ENCODE measurements at regions not wholly inside any gene's neighbourhood (a gene's known extent, or its start where the extent isn't known, plus 50 kb on each side); places are given as distances from the start of the nearest gene placed in this dataset. TPM values are rescaled to one million over a fixed set of nuclear protein-coding genes. Genes with fewer than 3 reads are reported as not detected.
"Not testable (repeated sequence)": the region's sequence is repeated elsewhere in the genome, so short reads cannot be mapped to it uniquely, and the experiment has no call there.

DNA sequence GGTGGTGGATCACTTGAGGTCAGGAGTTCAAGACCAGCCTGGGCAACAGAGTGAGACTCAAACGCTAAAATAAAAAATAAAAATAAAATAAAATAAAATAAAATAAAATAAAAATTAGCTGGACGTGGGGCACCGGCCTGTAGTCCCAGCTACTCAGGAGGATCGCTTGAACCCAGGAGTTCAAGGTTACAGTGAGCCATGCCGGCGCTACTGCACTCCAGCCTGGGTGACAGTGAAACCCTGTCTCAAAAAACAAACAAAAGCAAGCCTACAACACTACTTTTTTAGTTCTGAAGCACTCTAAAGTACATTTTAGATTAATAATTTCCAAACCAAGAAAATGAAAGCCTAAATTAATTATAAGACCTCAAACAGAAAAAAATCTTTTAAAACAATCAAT is 56.2 kb upstream of the ZSCAN2 start:
- H3K9me3 ChIP-seq (ENCODE audit: low read depth); H3K4me1 ChIP-seq (ENCODE audit: insufficient read depth); DNase-seq; H3K4me2 ChIP-seq (ENCODE audit: unreplicated experiment); H3K9me2 ChIP-seq (ENCODE audit: insufficient read depth); H3K4me3 ChIP-seq; H2AFZ ChIP-seq; in situ Hi-C loops (cut with MboI); H4K20me1 ChIP-seq (ENCODE audit: insufficient read depth); H3K27me3 ChIP-seq (replicated peaks; ENCODE audit: insufficient read depth); H3F3A ChIP-seq (ENCODE audit: insufficient read depth); H3K27ac ChIP-seq; H3K9ac ChIP-seq: not testable (repeated sequence)
- WGBS, 2 experiments (ENCODE audit: low coverage in 1 of 2, low lambda C conversion rate in 2 of 2, missing lambda C conversion rate in 2 of 2) = 93 to 97% methylated on average over 6 of the region's 6 CpGs
- H3K36me3 ChIP-seq (ENCODE audit: low read depth) = peaks cover 18% of the 10 kb centered on the region
- H3K79me2 ChIP-seq (ENCODE audit: insufficient read depth) = peaks cover 36% of the 10 kb centered on the region

DNA sequence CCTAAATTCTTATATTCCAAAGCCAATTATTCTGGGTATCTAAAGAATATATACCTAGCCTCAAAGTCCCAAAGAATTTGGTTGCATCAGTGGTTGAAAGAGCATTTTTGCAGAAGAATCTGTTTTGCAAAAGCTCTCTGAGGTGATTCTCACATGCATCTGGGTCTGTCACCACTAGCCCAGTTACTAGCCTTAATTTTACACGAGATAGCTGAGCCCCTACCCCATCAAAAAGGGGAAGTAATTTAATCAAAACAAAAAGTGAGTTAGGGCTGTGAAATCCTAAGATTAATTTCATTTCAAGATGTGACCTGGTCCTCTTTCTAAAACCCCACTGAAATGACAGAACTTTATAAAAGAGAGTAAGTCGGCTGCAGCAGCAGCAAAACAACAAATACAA is 53.7 kb upstream of the ZSCAN2 start:
- H3K9me2 ChIP-seq (ENCODE audit: insufficient read depth); H3K27ac ChIP-seq; H4K20me1 ChIP-seq (ENCODE audit: insufficient read depth); H3K27me3 ChIP-seq (replicated peaks; ENCODE audit: insufficient read depth); H3K9ac ChIP-seq; H3K36me3 ChIP-seq (ENCODE audit: low read depth); H3K4me3 ChIP-seq; H3K9me3 ChIP-seq (ENCODE audit: low read depth); DNase-seq; H2AFZ ChIP-seq; H3K4me2 ChIP-seq (ENCODE audit: unreplicated experiment); in situ Hi-C loops (cut with MboI); H3F3A ChIP-seq (ENCODE audit: insufficient read depth): not testable (repeated sequence)
- Histone ChIP-seq H3K79me2 (ENCODE audit: insufficient read depth) (peaks cover 52% of the 10 kb centered on the region), H3K4me1 (ENCODE audit: insufficient read depth) (peaks cover 16% of the 10 kb centered on the region)
- WGBS, 2 experiments (ENCODE audit: low coverage in 1 of 2, low lambda C conversion rate in 2 of 2, missing lambda C conversion rate in 2 of 2) = 59 to 69% methylated on average over 2 of the region's 2 CpGs

DNA sequence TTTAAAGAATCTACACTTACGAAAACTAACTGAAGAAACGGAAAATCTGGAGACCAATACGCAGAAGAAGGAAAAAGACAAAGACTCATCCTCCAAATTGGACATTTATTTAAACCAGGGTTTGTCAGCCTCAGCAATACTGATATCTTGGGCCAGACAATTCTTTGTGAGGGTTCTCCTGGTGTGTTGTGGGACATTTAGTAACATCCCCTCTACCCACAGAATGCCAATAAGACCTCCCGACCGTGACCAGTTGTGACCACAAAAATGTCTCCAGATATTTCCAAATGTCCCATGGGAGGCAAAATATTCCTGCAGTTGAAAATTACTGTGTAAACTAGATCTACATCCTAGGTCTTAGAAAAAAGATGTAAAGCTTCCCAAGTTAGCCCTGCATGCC is 50.3 kb upstream of the ZSCAN2 start:
- H3K79me2 ChIP-seq (ENCODE audit: insufficient read depth) = peaks cover 75% of the 10 kb centered on the region
- H3K36me3 ChIP-seq (ENCODE audit: low read depth); H3K4me2 ChIP-seq (ENCODE audit: unreplicated experiment); H2AFZ ChIP-seq; H3K9me2 ChIP-seq (ENCODE audit: insufficient read depth); H3K4me3 ChIP-seq; DNase-seq; H4K20me1 ChIP-seq (ENCODE audit: insufficient read depth); in situ Hi-C loops (cut with MboI); H3K27me3 ChIP-seq (replicated peaks; ENCODE audit: insufficient read depth); H3K9me3 ChIP-seq (ENCODE audit: low read depth); H3K9ac ChIP-seq: not testable (repeated sequence)
- WGBS, 2 experiments (ENCODE audit: low coverage in 1 of 2, low lambda C conversion rate in 2 of 2, missing lambda C conversion rate in 2 of 2) = 61 to 63% methylated on average over 5 of the region's 5 CpGs
- peaks cover 38% of the 10 kb centered on the region for H3K4me1 ChIP-seq (ENCODE audit: insufficient read depth)
- H3K27ac ChIP-seq = 0 out of 2 replicates have a peak overlapping the region, but pooled peaks have one; percentile 9
- H3F3A ChIP-seq (ENCODE audit: insufficient read depth) = peaks cover 24% of the 10 kb centered on the region

Small RNAs in the stretch of these regions (small RNA-seq; reads per million reads assigned to genes)
- not detected for gene AC048382.3 (ENCODE audit: low read depth, low replicate concordance)
- not detected for gene CSPG4P5 (ENCODE audit: low read depth, low replicate concordance)
- gene RF00017 (ENCODE audit: low read depth, low replicate concordance) = not detected
- not detected for gene RN7SL417P (ENCODE audit: low read depth, low replicate concordance)

All from GM23248 (cell line).